ENCODE measurements at regions not wholly inside any gene's neighbourhood (a gene's known extent, or its start where the extent isn't known, plus 50 kb on each side); places are given as distances from the start of the nearest gene placed in this dataset.

- intact Hi-C loops (cut with micrococcal nuclease): no loop called here
- CTCF ChIA-PET: no interaction called here
- H3K36me3 ChIP-seq (ENCODE audit: control insufficient read depth in 1 of 2, insufficient read depth in 2 of 2, low read length in 2 of 2): no peaks in the 10 kb centered on the region
- no peak for TF ChIP-seq ZNF274 (IDR thresholded peaks at IDR 0.05; ENCODE audit: low read depth, low read length)
- no peak for TF ChIP-seq EGR1 (IDR thresholded peaks at IDR 0.05; ENCODE audit: low read depth)
- TF ChIP-seq TCF7L2 (IDR thresholded peaks at IDR 0.05; ENCODE audit: borderline replicate concordance, extremely low read depth, insufficient read depth, insufficient read length): no peak
- no peak for TF ChIP-seq MAX (IDR thresholded peaks at IDR 0.05)
- no peak for TF ChIP-seq SP1 (IDR thresholded peaks at IDR 0.05; ENCODE audit: low read depth)
- TF ChIP-seq POLR2AphosphoS5 (IDR thresholded peaks at IDR 0.05; ENCODE audit: low read depth, low read length): no peak
- no peak for TF ChIP-seq SIN3A (IDR thresholded peaks at IDR 0.05; ENCODE audit: low read depth)
- no peak for TF ChIP-seq RAD21 (IDR thresholded peaks at IDR 0.05; ENCODE audit: low read depth)
- no peak for TF ChIP-seq CBX3 (IDR thresholded peaks at IDR 0.05; ENCODE audit: low read depth)
- TF ChIP-seq, protein P1, sequence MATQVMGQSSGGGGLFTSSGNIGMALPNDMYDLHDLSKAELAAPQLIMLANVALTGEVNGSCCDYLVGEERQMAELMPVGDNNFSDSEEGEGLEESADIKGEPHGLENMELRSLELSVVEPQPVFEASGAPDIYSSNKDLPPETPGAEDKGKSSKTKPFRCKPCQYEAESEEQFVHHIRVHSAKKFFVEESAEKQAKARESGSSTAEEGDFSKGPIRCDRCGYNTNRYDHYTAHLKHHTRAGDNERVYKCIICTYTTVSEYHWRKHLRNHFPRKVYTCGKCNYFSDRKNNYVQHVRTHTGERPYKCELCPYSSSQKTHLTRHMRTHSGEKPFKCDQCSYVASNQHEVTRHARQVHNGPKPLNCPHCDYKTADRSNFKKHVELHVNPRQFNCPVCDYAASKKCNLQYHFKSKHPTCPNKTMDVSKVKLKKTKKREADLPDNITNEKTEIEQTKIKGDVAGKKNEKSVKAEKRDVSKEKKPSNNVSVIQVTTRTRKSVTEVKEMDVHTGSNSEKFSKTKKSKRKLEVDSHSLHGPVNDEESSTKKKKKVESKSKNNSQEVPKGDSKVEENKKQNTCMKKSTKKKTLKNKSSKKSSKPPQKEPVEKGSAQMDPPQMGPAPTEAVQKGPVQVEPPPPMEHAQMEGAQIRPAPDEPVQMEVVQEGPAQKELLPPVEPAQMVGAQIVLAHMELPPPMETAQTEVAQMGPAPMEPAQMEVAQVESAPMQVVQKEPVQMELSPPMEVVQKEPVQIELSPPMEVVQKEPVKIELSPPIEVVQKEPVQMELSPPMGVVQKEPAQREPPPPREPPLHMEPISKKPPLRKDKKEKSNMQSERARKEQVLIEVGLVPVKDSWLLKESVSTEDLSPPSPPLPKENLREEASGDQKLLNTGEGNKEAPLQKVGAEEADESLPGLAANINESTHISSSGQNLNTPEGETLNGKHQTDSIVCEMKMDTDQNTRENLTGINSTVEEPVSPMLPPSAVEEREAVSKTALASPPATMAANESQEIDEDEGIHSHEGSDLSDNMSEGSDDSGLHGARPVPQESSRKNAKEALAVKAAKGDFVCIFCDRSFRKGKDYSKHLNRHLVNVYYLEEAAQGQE (IDR thresholded peaks at IDR 0.05; ENCODE audit: low read depth): no peak
- TF ChIP-seq JUND (IDR thresholded peaks at IDR 0.05): no peak
- DNase-seq (ENCODE audit: low read depth, low spot score): no peak
- no peaks in the 10 kb centered on the region for H3K27me3 ChIP-seq (ENCODE audit: insufficient read depth, low read length)
- H3K4me1 ChIP-seq (ENCODE audit: control insufficient read depth in 1 of 2, insufficient read depth in 2 of 2, low read length in 2 of 2): no peaks in the 10 kb centered on the region
- H3K4me3 ChIP-seq (replicated peaks in 1 of 2; ENCODE audit: low read depth in 1 of 2, low read length in 2 of 2): no peak overlapping the region
- H3K9me2 ChIP-seq (ENCODE audit: insufficient read depth): no peaks in the 10 kb centered on the region
- H3K9me3 ChIP-seq (ENCODE audit: control insufficient read depth in 1 of 2, insufficient read depth in 1 of 2, low read depth in 1 of 2, low read length in 2 of 2): no peaks in the 10 kb centered on the region
- H3K27ac ChIP-seq (ENCODE audit: low read depth, low read length): no peak overlapping the region
- no peaks in the 10 kb centered on the region for H3K79me2 ChIP-seq (ENCODE audit: insufficient read depth, low read length)
- BruUV-seq (replicated peaks): no TSS peak
- POLR2A ChIA-PET: no interaction called here
- no peak overlapping the region for H2AFZ ChIP-seq (ENCODE audit: low read depth, low read length, poor library complexity, severe bottlenecking)
- RAD21 ChIA-PET (ENCODE audit: low non-redundant PET in 1 of 2, low total read pairs in 2 of 2, uncharacterized antibody in 2 of 2, unreplicated experiment in 2 of 2): no interaction called here
- H3K9ac ChIP-seq (ENCODE audit: low read length): no peak overlapping the region
- no peak for ATAC-seq
- H4K20me1 ChIP-seq (ENCODE audit: insufficient read depth): no peaks in the 10 kb centered on the region
- H3K4me2 ChIP-seq (ENCODE audit: low read length): no peak overlapping the region
These were observed 342.3 kb downstream of the RPRM start for GRCh38 chr2:153136216-153136615.

All from HCT116 (cell line).